Activated CD8-positive, alpha-beta memory T cell treated with anti-CD3 and anti-CD28 coated beads, Interleukin-2, amount 50 U/mL, for 24 hours (primary cell): ENCODE measurements at regions not wholly inside any gene's neighbourhood (a gene's known extent, or its start where the extent isn't known, plus 50 kb on each side); places are given as distances from the start of the nearest gene placed in this dataset.
"Not testable (repeated sequence)": the region's sequence is repeated elsewhere in the genome, so short reads cannot be mapped to it uniquely, and the experiment has no call there.

Experiments used
- DNase-seq: peaks from one replicate; pipeline ENCODE4 v3.0.0-alpha.2; 2020; ENCODE audit errors: extremely low read depth

GRCh38 chr15:95016511-95017229 is 785.3 kb downstream of the MCTP2 start:
- no peak for DNase-seq

- no peak for DNase-seq
Observed at GRCh38 chr15:95017666-95018328, 786.4 kb downstream of the MCTP2 start.

GRCh38 chr15:95018888-95019545 is 787.7 kb downstream of the MCTP2 start:
- no peak for DNase-seq

GRCh38 chr15:95019907-95020306 is 788.5 kb downstream of the MCTP2 start:
- no peak for DNase-seq

- no peak for DNase-seq
Observed at GRCh38 chr15:95021816-95022215, 790.5 kb downstream of the MCTP2 start.

GRCh38 chr15:95024351-95024750 is 793.0 kb downstream of the MCTP2 start:
- DNase-seq: no peak

GRCh38 chr15:95025924-95026728 is 794.8 kb downstream of the MCTP2 start:
- DNase-seq: no peak

- DNase-seq: no peak
Observed at GRCh38 chr15:95027981-95028380, 796.6 kb downstream of the MCTP2 start.

GRCh38 chr15:95032156-95032555 is 800.8 kb downstream of the MCTP2 start:
- no peak for DNase-seq

- DNase-seq: no peak
Observed at GRCh38 chr15:95035106-95035505, 803.7 kb downstream of the MCTP2 start.

GRCh38 chr15:95041297-95041696 is 809.9 kb downstream of the MCTP2 start:
- no peak for DNase-seq

GRCh38 chr15:95043236-95043932 is 812.0 kb downstream of the MCTP2 start:
- not testable (repeated sequence) for DNase-seq

GRCh38 chr15:95043933-95044313 is 812.6 kb downstream of the MCTP2 start:
- DNase-seq: no peak

- DNase-seq: no peak
Observed at GRCh38 chr15:95044745-95045417, 813.5 kb downstream of the MCTP2 start.

- DNase-seq: no peak
Observed at GRCh38 chr15:95051861-95052260, 820.5 kb downstream of the MCTP2 start.

GRCh38 chr15:95059346-95059905 is 828.1 kb downstream of the MCTP2 start:
- no peak for DNase-seq

GRCh38 chr15:95068701-95069521 is 837.5 kb downstream of the MCTP2 start:
- no peak for DNase-seq

- DNase-seq: no peak
Observed at GRCh38 chr15:95075792-95076677, 844.7 kb downstream of the MCTP2 start.

GRCh38 chr15:95076678-95076990 is 845.3 kb downstream of the MCTP2 start:
- no peak for DNase-seq
